ENCODE measurements at regions not wholly inside any gene's neighbourhood (a gene's known extent, or its start where the extent isn't known, plus 50 kb on each side); places are given as distances from the start of the nearest gene placed in this dataset.

GRCh38 chr2:8500124-8501054, 181.5 kb upstream of the ID2 start:
- H3K4me1 Mint-ChIP-seq: no peaks in the 10 kb centered on the region
- Histone ChIP-seq H3K27me3 (ENCODE audit: control insufficient read depth, insufficient read depth, low read length) (no peaks in the 10 kb centered on the region), H3K4me1 (ENCODE audit: control insufficient read depth, insufficient read depth, low read length, poor library complexity, severe bottlenecking) (no peaks in the 10 kb centered on the region), H3K9me3 (ENCODE audit: control insufficient read depth in 2 of 2, low read length in 2 of 2) (no peaks in the 10 kb centered on the region), H3K4me3 (ENCODE audit: low read depth, low read length) (no peak overlapping the region), H3K36me3 (ENCODE audit: control insufficient read depth, insufficient read depth, low read length) (no peaks in the 10 kb centered on the region), H3K27ac (ENCODE audit: insufficient read depth, low read length, poor library complexity, severe bottlenecking) (no peak overlapping the region)
- peak overlapping the region in 1 of 3 donors; percentile 86 for H3K27ac Mint-ChIP-seq
- H3K27me3 Mint-ChIP-seq: no peaks in the 10 kb centered on the region
- no peaks in the 10 kb centered on the region for H3K36me3 Mint-ChIP-seq
- ATAC-seq (ENCODE audit: low read depth in 2 of 2): no peak
- DNase-seq: no peak
- peaks cover 0 to 1% (median 0%) of the 10 kb centered on the region in 7 donors for H3K9me3 Mint-ChIP-seq
- no peak overlapping the region for H3K4me3 Mint-ChIP-seq

- Mint-ChIP-seq H3K4me3 (no peak overlapping the region), H3K4me1 (no peaks in the 10 kb centered on the region), H3K36me3 (no peaks in the 10 kb centered on the region), H3K27me3 (peaks cover 4% of the 10 kb centered on the region), H3K27ac (no peak overlapping the region), H3K9me3 (peaks cover 0 to 1% (median 0%) of the 10 kb centered on the region in 7 donors)
- no peaks in the 10 kb centered on the region for H3K27me3 ChIP-seq (ENCODE audit: control insufficient read depth, insufficient read depth, low read length)
- H3K4me3 ChIP-seq (ENCODE audit: low read depth, low read length): no peak overlapping the region
- no peaks in the 10 kb centered on the region for H3K4me1 ChIP-seq (ENCODE audit: control insufficient read depth, insufficient read depth, low read length, poor library complexity, severe bottlenecking)
- DNase-seq: no peak
- ATAC-seq (ENCODE audit: low read depth in 2 of 2): no peak
- H3K9me3 ChIP-seq (ENCODE audit: control insufficient read depth in 2 of 2, low read length in 2 of 2): no peaks in the 10 kb centered on the region
- no peaks in the 10 kb centered on the region for H3K36me3 ChIP-seq (ENCODE audit: control insufficient read depth, insufficient read depth, low read length)
- no peak overlapping the region for H3K27ac ChIP-seq (ENCODE audit: insufficient read depth, low read length, poor library complexity, severe bottlenecking)
Measured at GRCh38 chr2:8501061-8501720, 180.7 kb upstream of the ID2 start.

GRCh38 chr2:8502316-8502715, 179.5 kb upstream of the ID2 start:
- H3K27me3 Mint-ChIP-seq: peaks cover 4% of the 10 kb centered on the region
- ATAC-seq (ENCODE audit: low read depth in 2 of 2) (no peak), DNase-seq (no peak)
- Histone ChIP-seq H3K36me3 (ENCODE audit: control insufficient read depth, insufficient read depth, low read length) (no peaks in the 10 kb centered on the region), H3K9me3 (ENCODE audit: control insufficient read depth in 2 of 2, low read length in 2 of 2) (no peaks in the 10 kb centered on the region), H3K4me1 (ENCODE audit: control insufficient read depth, insufficient read depth, low read length, poor library complexity, severe bottlenecking) (no peaks in the 10 kb centered on the region), H3K4me3 (ENCODE audit: low read depth, low read length) (no peak overlapping the region), H3K27me3 (ENCODE audit: control insufficient read depth, insufficient read depth, low read length) (no peaks in the 10 kb centered on the region), H3K27ac (ENCODE audit: insufficient read depth, low read length, poor library complexity, severe bottlenecking) (no peak overlapping the region)
- no peaks in the 10 kb centered on the region for H3K36me3 Mint-ChIP-seq
- no peak overlapping the region for H3K4me3 Mint-ChIP-seq
- H3K9me3 Mint-ChIP-seq: peaks cover 0 to 1% (median 0%) of the 10 kb centered on the region in 7 donors
- H3K4me1 Mint-ChIP-seq: no peaks in the 10 kb centered on the region
- no peak overlapping the region for H3K27ac Mint-ChIP-seq

DNA sequence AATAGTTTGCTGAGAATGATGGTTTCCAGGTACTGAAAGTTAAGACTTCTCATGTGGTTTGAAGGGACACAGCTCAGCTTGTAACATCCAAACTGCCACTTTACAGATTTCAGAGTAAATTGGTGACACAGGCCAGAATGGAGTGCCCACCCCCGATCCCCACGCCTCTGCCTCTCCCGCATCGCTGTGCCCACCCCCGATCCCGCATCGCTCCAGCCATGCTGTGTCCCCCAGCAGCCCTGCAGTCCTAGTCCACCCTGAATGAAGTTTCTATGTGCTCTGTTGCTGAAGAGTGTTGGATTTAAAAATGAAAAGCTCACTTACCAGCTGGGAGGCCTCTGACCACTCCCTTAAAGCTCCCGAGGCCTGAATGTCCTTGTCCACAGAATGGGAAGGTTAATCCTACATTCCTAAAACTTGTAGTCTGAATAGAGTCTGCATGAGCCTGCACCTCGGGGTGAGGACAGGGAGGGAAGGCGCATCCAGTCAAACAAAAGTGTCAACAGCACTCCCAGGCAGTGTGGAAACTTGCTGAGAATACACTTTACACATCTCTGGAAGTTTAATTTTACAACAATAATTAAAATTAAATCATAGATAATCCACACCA, 176.4 kb upstream of the ID2 start:
- Mint-ChIP-seq H3K27me3 (peaks cover 4% of the 10 kb centered on the region), H3K9me3 (peaks cover 0 to 6% (median 0%) of the 10 kb centered on the region in 7 donors), H3K4me3 (no peak overlapping the region), H3K4me1 (peaks cover 0 to 4% (median 0%) of the 10 kb centered on the region in 4 donors), H3K36me3 (no peaks in the 10 kb centered on the region), H3K27ac (no peak overlapping the region)
- Histone ChIP-seq H3K27ac (ENCODE audit: insufficient read depth, low read length, poor library complexity, severe bottlenecking) (no peak overlapping the region), H3K27me3 (ENCODE audit: control insufficient read depth, insufficient read depth, low read length) (no peaks in the 10 kb centered on the region), H3K36me3 (ENCODE audit: control insufficient read depth, insufficient read depth, low read length) (no peaks in the 10 kb centered on the region), H3K4me3 (ENCODE audit: low read depth, low read length) (no peak overlapping the region), H3K9me3 (ENCODE audit: control insufficient read depth in 2 of 2, low read length in 2 of 2) (no peaks in the 10 kb centered on the region), H3K4me1 (ENCODE audit: control insufficient read depth, insufficient read depth, low read length, poor library complexity, severe bottlenecking) (no peaks in the 10 kb centered on the region)
- ATAC-seq (ENCODE audit: low read depth in 2 of 2) (no peak), DNase-seq (no peak)

DNA sequence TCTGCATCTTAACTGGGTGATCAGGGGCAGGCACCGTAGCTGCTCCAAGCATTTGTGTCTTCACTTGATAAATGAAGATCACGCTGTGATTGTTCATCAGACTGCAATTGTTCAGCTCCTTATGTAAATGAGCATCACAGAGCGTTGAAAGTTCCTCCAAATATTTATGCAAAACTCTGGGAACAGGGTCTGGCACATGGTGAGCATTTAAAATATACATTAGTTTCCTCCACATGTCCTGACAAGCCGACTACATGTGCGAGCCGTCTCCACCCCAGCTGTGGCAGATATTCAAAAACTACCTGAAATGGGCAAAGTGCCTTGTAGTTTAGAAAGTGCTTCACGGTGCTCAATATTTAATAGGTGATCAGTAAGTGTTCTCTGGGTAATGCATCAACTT, 175.1 kb upstream of the ID2 start:
- no peak overlapping the region for H3K27ac Mint-ChIP-seq
- Histone ChIP-seq H3K27me3 (ENCODE audit: control insufficient read depth, insufficient read depth, low read length) (no peaks in the 10 kb centered on the region), H3K9me3 (ENCODE audit: control insufficient read depth in 2 of 2, low read length in 2 of 2) (no peaks in the 10 kb centered on the region), H3K27ac (ENCODE audit: insufficient read depth, low read length, poor library complexity, severe bottlenecking) (no peak overlapping the region), H3K4me3 (ENCODE audit: low read depth, low read length) (no peak overlapping the region), H3K36me3 (ENCODE audit: control insufficient read depth, insufficient read depth, low read length) (no peaks in the 10 kb centered on the region), H3K4me1 (ENCODE audit: control insufficient read depth, insufficient read depth, low read length, poor library complexity, severe bottlenecking) (no peaks in the 10 kb centered on the region)
- H3K9me3 Mint-ChIP-seq: peaks cover 0 to 6% (median 0%) of the 10 kb centered on the region in 7 donors
- peaks cover 4% of the 10 kb centered on the region for H3K27me3 Mint-ChIP-seq
- peaks cover 0 to 4% (median 0%) of the 10 kb centered on the region in 4 donors for H3K4me1 Mint-ChIP-seq
- H3K4me3 Mint-ChIP-seq: no peak overlapping the region
- DNase-seq (no peak), ATAC-seq (ENCODE audit: low read depth in 2 of 2) (no peak)
- H3K36me3 Mint-ChIP-seq: no peaks in the 10 kb centered on the region

DNA sequence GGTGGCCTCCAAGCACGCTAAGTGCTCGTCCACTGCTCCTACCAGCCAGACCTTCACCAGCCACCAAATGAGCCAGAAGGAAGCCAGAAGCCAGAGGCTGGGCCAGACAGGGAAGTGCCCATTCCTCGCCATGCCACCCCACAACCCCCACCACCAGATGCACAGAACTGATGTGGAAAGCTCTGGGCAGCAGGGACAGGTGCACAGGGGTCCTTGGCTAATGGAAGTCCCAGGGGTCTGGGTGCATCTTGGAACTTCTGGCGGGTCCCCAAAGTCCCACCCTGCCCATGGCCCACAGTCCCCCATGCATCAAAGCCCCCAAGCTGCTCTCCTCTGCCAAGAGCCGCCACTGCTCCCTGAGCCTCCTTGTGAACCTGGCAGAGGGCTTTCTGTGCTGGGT, 173.1 kb upstream of the ID2 start:
- Histone ChIP-seq H3K4me1 (ENCODE audit: control insufficient read depth, insufficient read depth, low read length, poor library complexity, severe bottlenecking) (no peaks in the 10 kb centered on the region), H3K27me3 (ENCODE audit: control insufficient read depth, insufficient read depth, low read length) (no peaks in the 10 kb centered on the region), H3K9me3 (ENCODE audit: control insufficient read depth in 2 of 2, low read length in 2 of 2) (no peaks in the 10 kb centered on the region), H3K36me3 (ENCODE audit: control insufficient read depth, insufficient read depth, low read length) (no peaks in the 10 kb centered on the region), H3K27ac (ENCODE audit: insufficient read depth, low read length, poor library complexity, severe bottlenecking) (no peak overlapping the region), H3K4me3 (ENCODE audit: low read depth, low read length) (no peak overlapping the region)
- Mint-ChIP-seq H3K27ac (no peak overlapping the region), H3K4me3 (no peak overlapping the region), H3K9me3 (peaks cover 0 to 6% (median 0%) of the 10 kb centered on the region in 7 donors), H3K4me1 (peaks cover 0 to 8% (median 4%) of the 10 kb centered on the region in 4 donors), H3K36me3 (no peaks in the 10 kb centered on the region), H3K27me3 (peaks cover 4% of the 10 kb centered on the region)
- DNase-seq (no peak), ATAC-seq (ENCODE audit: low read depth in 2 of 2) (no peak)

- peak overlapping the region in 1 of 3 donors; percentile 84 for H3K27ac Mint-ChIP-seq
- peaks cover 2% of the 10 kb centered on the region for H3K4me1 ChIP-seq (ENCODE audit: control insufficient read depth, insufficient read depth, low read length, poor library complexity, severe bottlenecking)
- H3K4me3 Mint-ChIP-seq: no peak overlapping the region
- peaks cover 4% of the 10 kb centered on the region for H3K27me3 Mint-ChIP-seq
- H3K9me3 Mint-ChIP-seq: peaks cover 0 to 13% (median 0%) of the 10 kb centered on the region in 7 donors
- no peak overlapping the region for H3K4me3 ChIP-seq (ENCODE audit: low read depth, low read length)
- peaks cover 0 to 2% of the 10 kb centered on the region in 2 experiments for H3K9me3 ChIP-seq (ENCODE audit: control insufficient read depth in 2 of 2, low read length in 2 of 2)
- no peak for ATAC-seq (ENCODE audit: low read depth in 2 of 2)
- DNase-seq: no peak
- peaks cover 2 to 16% (median 6%) of the 10 kb centered on the region in 4 donors for H3K4me1 Mint-ChIP-seq
- H3K27me3 ChIP-seq (ENCODE audit: control insufficient read depth, insufficient read depth, low read length): no peaks in the 10 kb centered on the region
- no peaks in the 10 kb centered on the region for H3K36me3 Mint-ChIP-seq
- H3K36me3 ChIP-seq (ENCODE audit: control insufficient read depth, insufficient read depth, low read length): no peaks in the 10 kb centered on the region
- H3K27ac ChIP-seq (ENCODE audit: insufficient read depth, low read length, poor library complexity, severe bottlenecking): no peak overlapping the region
Measured at GRCh38 chr2:8509621-8510020, 172.2 kb upstream of the ID2 start.
